HG03469 (cell line): ENCODE measurements at regions not wholly inside any gene's neighbourhood (a gene's known extent, or its start where the extent isn't known, plus 50 kb on each side); places are given as distances from the start of the nearest gene placed in this dataset.
A peak's percentile ranks its signal among the peaks of the same experiment; 100 is the strongest.

ENCODE experiments used
- ATAC-seq: cut with Tn5 transposase; IDR thresholded peaks from one replicate; pipeline ENCODE4 v1.9.1; 2021; ENCODE audit warnings: mild to moderate bottlenecking, moderate library complexity, moderate number of reproducible peaks; ENCODE audit not compliant: unreplicated experiment

DNA sequence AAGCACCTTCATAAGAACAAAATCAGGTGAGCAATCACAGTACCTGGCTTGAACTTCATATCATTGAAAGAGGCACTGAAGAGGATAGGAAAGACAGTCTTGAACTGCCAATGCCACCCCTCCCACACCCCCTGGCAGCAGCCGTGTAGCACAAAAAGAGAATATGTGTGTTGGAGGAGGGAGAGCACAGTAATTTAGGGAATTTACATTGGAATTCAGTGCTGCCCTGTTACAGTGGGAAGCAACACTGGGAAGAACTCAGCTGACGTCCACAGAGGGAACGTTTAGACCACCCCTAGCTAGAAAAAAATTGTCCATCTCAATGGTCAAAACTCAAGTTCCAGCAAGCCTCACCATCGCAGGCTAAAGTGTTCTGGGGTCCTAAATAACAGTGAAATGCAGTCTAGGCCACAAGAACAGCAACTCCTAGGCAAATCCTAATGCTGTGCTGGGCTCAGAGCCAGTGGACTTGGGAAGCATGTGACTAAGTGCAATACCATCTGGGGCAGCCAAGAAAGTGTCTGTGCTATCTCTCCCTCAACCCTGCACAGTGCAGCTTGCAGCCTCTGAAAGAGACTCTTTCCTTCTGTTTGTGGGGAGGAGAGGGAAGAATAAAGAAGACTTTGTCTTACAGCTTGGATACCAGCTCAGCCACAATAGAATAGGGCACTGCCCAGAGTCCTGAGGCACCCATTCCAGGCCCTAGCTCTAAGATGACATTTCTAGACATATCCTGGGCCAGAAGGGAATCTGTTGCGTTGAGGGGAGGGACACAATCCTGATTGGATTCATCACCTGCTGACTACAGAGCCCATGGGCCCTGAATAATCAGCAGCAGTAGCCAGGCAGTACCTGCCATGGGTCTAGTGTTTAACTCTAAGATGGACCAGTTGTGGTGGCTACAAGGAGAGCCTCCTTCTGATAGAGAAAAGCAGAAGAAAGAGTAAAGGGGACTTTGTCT is 62.1 kb upstream of the VLDLR start:
- ATAC-seq = no peak

DNA sequence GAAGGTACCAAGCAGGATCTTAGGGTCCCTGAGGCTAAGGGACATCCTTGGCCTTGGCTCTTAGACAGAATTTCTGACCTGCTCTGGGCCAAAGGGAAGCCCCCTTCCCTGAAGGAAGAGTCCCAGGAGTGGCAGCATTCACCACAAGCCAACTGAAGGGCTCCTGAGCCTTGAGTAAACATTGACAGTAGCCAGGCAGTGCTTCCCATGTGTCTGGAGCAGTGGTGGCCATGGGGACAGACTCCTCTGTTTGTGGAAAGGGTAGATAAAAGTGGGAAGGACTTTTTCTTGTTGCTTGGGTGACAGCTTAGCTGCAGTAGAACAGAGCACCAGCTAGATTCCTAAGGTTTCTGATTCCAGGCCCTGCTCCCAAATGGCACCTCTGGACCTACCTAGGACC is 61.4 kb upstream of the VLDLR start:
- no peak for ATAC-seq

GRCh38 chr9:2565676-2566340 is 55.8 kb upstream of the VLDLR start:
- ATAC-seq = no peak

- no peak for ATAC-seq
Measured at GRCh38 chr9:2567922-2568321, 53.7 kb upstream of the VLDLR start.

- no peak for ATAC-seq
Measured at GRCh38 chr9:2568689-2569088, 52.9 kb upstream of the VLDLR start.

DNA sequence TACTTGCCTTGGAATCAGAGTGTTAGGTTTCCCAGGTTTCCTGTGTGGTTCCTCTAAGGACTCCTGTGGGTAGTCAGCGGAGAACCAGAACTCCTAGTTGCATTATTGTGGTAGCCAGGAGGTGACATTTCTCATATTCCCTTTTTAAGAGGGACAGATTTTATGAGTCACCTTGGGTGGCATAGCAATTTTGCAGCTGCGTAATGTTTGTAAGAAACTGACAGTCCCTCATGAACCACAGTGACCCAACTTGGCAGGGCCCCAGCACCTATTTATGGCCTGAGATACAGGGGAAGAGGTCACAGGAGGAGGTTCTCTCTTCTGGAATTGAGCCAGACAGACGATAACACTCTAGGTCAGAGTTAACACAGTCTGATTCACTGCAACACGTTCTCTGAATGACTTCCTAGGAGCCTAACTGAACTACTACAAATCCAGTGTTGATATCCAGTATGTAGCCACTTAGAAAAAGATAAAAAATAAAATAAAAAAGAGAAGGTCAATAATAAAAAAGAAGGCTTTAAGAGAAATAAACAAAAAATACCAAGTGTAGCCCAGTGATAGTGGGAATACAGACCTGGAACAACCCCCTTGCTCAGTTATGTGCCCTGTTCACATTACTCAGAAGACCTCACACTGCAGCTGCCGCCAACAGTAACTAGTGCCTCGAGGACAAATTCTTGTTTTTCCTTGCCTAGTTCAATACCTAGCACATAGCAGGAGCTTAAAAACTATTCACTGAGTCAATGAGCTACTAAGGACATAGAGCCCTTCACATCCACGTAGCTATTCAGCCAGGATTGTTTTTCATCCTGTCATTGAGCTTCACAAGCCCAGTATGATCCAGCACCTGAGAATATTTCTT is 50.7 kb upstream of the VLDLR start:
- peak; percentile 93 for ATAC-seq
